ENCODE measurements at regions not wholly inside any gene's neighbourhood (a gene's known extent, or its start where the extent isn't known, plus 50 kb on each side); places are given as distances from the start of the nearest gene placed in this dataset.

DNA sequence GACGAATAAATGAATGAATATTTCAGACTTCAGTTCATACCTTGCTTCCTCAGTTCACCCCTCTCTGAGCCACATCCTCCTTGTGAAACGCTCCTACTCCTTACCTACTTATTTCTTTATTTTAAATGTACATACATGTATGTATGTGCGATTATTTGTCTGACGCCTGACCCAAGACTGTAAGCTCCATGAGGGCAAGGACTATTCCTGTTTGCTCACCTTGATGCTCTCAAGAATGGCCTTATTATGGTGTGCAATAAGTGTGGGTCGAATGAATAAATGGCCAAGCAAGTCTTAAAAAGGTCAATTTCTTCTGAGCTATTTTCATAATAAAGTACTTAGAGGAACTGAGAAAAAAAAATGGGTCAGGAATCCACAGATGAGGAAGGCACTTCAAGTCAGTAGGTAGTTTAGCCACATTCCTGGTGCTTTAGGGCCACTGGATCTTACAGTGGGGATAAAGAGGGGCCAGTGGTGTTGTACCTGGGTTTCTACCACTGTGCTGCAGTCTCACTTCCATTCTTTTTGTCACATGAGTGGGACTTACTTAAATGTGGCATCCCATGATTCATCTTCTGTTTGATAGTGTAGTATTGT is 74.7 kb downstream of the SDC1 start:
- TF ChIP-seq POLR2A (IDR thresholded peaks at IDR 0.05; ENCODE audit: low read length): no peak
- TF ChIP-seq GATA1 (IDR thresholded peaks at IDR 0.05; ENCODE audit: low read depth, low read length): no peak

Measured in erythroblast (primary cell).